Body of pancreas (tissue), 4 donors: ENCODE measurements at regions not wholly inside any gene's neighbourhood (a gene's known extent, or its start where the extent isn't known, plus 50 kb on each side); places are given as distances from the start of the nearest gene placed in this dataset.

Source experiments
- POLR2A ChIP-seq, 3 donors: fragments of 450-650 bp; IDR thresholded peaks; one replicate each; pipeline ENCODE4 v1.6.1; 2016; ENCODE audit warnings: antibody characterized with exemption in 3 of 3, mild to moderate bottlenecking in 2 of 3
- TF ChIP-seq, protein P1 (sequence below), 7 experiments: fragments of 450-650 bp in 4 of 7; fragments of 200-600 bp in 3 of 7; sonication (generic) in 3 of 7; IDR thresholded peaks; one replicate each; pipeline ENCODE4 v1.5.1; 2016 to 2019; ENCODE audit warnings: antibody characterized with exemption in 7 of 7

- TF ChIP-seq, protein P1, sequence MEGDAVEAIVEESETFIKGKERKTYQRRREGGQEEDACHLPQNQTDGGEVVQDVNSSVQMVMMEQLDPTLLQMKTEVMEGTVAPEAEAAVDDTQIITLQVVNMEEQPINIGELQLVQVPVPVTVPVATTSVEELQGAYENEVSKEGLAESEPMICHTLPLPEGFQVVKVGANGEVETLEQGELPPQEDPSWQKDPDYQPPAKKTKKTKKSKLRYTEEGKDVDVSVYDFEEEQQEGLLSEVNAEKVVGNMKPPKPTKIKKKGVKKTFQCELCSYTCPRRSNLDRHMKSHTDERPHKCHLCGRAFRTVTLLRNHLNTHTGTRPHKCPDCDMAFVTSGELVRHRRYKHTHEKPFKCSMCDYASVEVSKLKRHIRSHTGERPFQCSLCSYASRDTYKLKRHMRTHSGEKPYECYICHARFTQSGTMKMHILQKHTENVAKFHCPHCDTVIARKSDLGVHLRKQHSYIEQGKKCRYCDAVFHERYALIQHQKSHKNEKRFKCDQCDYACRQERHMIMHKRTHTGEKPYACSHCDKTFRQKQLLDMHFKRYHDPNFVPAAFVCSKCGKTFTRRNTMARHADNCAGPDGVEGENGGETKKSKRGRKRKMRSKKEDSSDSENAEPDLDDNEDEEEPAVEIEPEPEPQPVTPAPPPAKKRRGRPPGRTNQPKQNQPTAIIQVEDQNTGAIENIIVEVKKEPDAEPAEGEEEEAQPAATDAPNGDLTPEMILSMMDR (IDR thresholded peaks at IDR 0.05) = no peak
- no peak for TF ChIP-seq POLR2A (IDR thresholded peaks at IDR 0.05)
These were observed 195.0 kb upstream of the CYRIA start for GRCh38 chr2:16860627-16861026.
